ENCODE measurements at regions not wholly inside any gene's neighbourhood (a gene's known extent, or its start where the extent isn't known, plus 50 kb on each side); places are given as distances from the start of the nearest gene placed in this dataset.

DNA sequence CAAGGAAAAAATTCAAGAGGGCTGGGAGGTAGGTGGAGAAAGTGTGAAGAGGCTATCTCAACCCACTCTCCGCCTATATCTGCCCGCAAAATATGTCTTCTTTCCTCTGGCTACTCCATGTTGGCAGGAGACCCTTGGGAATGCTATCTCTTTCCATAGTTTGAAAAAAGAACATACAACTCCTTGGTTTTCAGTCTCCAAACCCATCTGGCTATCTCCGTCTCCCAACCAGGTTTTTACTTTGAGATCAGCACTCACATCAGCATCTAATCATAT lies 109.9 kb upstream of the IFNE start:
- TF ChIP-seq, protein P1, sequence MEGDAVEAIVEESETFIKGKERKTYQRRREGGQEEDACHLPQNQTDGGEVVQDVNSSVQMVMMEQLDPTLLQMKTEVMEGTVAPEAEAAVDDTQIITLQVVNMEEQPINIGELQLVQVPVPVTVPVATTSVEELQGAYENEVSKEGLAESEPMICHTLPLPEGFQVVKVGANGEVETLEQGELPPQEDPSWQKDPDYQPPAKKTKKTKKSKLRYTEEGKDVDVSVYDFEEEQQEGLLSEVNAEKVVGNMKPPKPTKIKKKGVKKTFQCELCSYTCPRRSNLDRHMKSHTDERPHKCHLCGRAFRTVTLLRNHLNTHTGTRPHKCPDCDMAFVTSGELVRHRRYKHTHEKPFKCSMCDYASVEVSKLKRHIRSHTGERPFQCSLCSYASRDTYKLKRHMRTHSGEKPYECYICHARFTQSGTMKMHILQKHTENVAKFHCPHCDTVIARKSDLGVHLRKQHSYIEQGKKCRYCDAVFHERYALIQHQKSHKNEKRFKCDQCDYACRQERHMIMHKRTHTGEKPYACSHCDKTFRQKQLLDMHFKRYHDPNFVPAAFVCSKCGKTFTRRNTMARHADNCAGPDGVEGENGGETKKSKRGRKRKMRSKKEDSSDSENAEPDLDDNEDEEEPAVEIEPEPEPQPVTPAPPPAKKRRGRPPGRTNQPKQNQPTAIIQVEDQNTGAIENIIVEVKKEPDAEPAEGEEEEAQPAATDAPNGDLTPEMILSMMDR (IDR thresholded peaks at IDR 0.05; ENCODE audit: low read length), result no peak
- no peak for TF ChIP-seq EZH2phosphoT487 (IDR thresholded peaks at IDR 0.05; ENCODE audit: low read length)
- TF ChIP-seq EZH2 (optimal IDR thresholded peaks at IDR 0.05; ENCODE audit: low read depth, low read length), result no peak

Measured in MM.1S (cell line).